NCI-H1930 (cell line): ENCODE measurements at regions not wholly inside any gene's neighbourhood (a gene's known extent, or its start where the extent isn't known, plus 50 kb on each side); places are given as distances from the start of the nearest gene placed in this dataset.
"Not testable (repeated sequence)": the region's sequence is repeated elsewhere in the genome, so short reads cannot be mapped to it uniquely, and the experiment has no call there.

Experiments used
- DNase-seq, 2 experiments: peaks; one replicate each; lab custom pipeline; 2025; lab: John Stamatoyannopoulos, UW

DNA sequence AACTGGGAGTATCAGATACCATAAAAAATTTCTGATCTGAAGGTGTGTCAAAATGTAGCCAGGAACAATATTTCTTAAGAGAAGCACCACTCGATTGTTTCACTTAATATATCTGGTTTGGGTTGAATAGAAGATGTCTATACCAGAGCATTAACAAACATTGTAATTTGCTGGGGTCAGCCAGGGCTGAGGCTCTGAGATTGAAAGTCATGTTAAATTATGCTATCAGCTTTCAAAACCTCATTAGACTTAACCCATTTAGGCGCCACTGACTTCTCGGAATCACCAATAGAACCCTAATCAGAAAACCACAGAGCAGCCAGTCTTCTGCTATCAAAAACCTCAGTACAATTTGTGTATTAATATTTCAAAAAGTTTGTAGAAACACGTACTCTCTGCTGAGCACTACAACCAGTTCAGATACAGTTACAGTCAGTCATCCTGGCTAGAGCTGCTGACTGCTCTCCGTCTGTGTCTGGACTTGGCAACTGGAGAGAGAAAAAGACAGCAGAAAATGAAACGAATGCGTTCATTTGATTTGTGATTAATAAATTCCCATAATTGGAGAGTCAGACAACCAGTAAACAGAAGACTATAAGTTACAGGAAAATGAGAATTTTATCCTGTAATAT, 848.6 kb upstream of the PABPC4L start:
- no peak for DNase-seq

DNA sequence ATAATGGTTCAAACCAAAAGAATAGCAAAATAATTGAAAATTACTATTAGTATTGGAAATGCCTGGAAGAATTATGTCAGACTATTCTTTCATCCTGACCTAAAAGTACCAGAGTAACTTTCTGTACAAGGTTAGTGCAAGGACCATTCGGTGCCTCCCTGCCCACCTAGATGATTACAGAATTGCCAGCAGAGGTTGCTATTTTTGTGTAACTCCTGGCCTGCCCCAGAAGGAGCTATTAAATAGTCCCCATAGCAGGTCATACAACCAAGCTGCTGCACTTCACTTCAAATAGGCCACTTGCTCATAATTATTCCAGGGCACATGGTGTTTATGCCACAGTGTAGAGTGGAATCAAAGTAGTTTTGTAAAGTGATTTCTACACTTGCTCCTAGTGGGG, 831.1 kb upstream of the PABPC4L start:
- no peak for DNase-seq

DNA sequence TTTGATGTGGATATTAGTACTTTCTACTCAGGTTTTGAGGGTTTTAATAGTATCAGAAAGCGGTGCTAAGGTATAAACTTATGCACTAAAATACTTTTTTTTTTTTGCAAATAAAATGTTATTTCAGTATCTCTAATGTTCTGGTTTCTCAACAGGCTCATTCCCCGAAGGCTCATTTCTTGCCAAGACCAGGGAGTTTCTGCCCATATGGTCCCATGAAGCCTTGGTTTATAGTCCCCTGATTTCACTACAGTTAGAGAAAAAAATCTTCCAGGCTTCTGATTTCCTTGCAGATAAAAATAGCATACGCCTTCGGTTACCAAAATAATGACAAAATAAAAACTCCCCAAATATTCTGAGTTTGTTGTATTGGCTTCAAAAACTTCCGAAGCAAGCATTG, 814.2 kb upstream of the PABPC4L start:
- DNase-seq: no peak

DNA sequence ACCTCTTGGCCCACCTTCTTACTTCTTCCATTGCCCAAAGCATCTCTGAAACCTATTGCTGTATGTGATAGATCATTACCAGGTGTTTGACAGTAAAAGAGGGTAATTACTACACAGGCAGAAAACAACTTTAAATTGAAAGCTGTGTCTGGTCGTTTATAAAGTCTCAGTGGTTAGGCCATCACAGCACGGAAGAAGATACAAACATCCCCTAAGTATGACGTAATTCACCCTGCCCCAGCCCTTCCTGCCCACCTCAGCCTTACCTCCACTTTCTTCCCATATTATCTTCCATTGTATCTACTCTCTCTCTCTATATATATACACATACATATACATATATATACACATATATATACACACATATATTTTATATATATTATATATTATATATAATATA, 805.8 kb upstream of the PABPC4L start:
- DNase-seq: no peak

DNA sequence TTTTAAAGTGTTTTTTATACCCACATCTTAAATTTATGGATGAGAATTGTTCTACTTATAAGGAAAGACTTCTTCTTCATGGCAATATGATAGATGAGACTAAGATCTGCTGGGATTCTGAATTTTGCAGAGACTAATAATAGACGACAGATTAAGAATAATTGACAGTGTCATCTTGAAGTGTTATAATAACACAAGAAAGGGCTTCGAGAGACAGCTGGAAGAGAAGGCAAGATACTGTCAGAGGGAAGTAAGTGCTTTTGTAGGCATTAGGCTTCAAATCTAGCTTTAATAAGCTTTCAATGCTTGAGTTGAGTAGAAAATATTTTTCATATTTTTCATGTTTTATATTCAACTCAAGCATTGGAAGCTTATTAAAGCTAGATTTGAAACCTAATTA, 797.6 kb upstream of the PABPC4L start:
- DNase-seq: no peak

DNA sequence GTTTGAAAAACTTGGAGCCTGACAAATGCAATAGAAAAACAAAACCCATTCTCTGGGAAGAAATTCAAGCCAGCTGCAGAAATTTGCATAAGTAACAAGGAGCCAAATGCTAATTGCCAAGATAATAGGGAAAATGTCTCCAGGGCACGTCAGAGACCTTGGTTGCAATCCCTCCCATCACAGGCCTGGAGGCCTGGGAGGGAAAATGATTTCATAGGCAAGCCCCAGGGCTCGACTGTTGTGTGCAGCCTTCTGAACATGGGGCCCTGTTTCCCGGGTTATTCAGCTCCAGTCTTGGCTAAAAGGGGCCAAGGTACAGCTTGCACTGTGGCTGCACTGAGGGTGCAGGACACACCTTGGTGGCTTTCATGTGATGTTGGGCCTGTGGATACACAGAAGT, 760.4 kb upstream of the PABPC4L start:
- DNase-seq: no peak

DNA sequence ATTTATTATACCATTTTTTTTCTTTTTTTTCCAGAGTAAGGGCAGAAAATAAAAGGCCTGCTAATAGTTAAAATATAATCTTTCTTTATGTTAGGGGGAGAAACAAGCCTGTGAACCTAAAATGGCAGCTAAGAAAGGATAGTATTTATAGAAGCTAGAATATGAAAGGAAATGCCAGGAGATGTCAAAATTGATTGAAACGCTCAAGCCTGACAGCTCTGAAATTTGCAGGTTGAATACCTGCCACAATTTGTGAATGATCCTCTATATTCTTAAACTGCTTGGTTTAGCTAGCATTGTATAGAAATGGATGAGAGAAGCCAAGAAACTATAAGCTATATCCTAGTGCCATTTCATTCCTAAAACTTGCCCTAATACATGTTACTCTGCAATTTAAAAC, 757.3 kb upstream of the PABPC4L start:
- no peak for DNase-seq

DNA sequence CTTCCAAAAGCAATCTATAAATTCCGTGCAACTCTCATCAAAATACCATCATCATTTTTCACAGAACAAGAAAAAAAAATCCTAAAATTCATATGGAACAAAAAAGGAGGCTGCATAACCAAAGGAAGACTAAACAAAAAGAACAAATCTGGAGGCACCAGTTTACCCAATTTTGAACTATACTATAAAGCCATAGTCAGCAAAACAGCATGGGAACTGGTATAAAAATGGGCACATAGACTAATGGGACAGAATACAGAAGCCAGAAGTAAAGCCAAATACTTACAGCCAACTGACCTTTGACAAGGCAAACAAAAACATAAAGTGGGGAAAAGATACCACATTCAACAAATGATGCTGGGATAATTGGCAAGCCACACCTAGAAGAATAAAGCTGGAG, 753.5 kb upstream of the PABPC4L start:
- no peak for DNase-seq

DNA sequence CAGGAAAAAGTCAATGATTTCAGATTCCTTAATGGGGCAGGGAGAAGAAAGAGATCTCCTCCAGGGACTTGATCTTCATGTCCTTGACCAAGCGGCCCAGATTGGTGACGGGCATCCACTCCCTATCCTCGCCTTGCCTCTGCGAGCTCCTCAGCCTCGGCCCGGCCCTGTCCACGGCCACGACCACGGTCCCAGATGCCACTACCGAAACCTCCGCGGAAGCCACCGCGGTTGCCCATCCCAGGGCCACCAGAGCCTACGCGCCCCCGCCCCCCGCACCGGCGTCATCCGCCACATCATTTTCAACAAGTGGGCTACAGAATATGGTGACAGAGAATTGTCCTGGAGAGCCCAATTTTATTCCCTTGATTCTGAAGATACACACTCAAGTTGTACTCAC, 751.2 kb upstream of the PABPC4L start:
- no peak for DNase-seq

DNA sequence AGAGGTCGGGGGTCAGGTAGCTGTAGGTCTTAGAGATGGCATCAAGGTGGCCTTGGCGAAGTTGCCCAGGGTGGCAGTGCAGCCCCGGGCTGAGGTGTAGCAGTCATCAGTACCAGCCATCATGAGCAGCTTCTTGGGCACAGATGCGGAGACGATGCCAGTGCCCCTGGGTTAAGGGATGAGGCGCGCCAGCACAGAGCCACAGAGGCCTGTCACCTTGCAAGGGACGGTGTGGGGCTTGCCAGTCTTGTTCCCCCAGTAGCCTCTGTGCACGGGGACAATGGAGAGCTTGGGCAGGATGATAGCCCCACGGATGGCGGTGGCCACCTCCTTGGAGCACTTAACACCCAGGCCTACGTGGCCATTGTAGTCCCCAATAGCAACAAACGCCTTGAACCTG, 750.7 kb upstream of the PABPC4L start:
- no peak for DNase-seq

DNA sequence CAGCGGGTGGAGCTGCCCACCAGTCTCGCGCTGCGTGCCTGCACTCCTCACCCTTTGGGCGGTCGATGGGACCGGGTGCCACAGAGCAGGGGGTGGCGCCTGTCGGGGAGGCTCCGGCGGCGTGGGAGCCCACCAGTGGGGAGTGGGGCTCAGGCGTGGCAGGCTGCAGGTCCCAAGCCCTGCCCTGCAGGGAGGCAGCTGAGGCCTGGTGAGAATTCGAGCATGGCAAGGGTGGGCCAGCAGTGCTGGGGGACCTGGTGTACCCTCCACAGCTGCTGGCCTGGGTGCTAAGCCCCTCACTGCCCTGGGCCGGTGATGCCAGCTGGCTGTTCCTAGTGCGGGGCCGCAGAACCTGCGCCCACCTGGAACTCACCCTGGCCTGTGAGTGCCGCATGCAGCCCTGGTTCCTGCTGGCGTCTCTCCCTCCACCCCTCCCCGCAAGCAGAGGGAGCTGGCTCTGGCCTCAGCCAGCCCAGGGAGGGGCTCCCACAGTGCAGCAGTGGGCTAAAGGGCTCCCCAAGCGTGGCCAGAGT, 746.6 kb upstream of the PABPC4L start:
- DNase-seq: no peak

DNA sequence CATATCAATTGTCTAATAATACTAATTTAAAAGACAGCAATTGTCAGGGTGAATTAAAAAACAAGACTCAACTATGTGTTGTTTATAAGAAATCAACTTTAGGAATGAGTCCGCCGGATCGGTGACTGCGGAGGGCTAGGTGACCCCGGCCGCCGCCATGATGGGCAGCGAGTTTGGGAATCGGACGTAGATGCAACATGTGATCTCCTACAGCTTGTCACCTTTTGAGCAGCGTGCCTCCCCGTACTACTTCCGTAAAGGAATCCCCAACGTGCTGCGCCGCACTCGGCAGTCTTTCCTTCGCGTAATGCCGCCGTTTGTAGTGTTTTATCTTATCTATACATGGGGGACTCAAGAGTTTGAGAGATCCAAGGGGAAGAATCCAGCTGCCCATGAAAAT, 742.5 kb upstream of the PABPC4L start:
- no peak for DNase-seq

DNA sequence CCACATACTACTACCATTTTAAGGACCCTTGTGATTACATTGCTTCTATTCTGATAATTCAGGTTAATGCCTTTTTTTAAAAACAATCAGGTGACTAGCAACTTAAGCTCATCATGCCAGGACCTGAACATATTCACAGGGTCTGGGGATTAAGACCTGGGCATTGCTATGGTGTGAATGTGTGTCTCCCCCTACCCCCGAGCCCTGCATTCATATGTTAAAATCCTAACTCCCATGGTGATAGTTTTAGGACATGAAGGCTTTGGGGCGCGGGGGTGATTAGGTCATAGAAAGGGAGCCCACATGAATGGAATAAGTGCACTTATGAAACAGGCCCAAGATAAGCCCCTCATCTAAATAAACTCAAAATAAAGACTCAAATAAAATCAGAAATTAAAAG, 734.4 kb upstream of the PABPC4L start:
- DNase-seq: no peak

DNA sequence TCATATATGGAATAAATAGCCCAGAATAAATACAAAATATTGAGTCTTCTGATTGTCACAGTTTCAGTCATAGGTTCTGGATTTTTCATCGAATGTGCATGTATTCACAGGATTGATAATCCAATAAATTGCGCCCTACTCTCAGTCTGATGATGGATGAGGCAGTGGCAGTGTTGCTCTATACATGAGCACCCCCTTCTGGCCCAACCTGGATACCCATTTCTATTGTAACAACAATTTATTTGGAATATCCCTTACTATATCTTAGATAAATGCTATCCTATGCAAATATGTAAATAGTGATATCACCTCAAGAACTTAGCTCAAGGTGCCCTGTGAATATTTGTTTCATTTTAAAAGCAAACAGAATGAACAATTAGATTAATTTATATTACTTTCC, 733.7 kb upstream of the PABPC4L start:
- no peak for DNase-seq

DNA sequence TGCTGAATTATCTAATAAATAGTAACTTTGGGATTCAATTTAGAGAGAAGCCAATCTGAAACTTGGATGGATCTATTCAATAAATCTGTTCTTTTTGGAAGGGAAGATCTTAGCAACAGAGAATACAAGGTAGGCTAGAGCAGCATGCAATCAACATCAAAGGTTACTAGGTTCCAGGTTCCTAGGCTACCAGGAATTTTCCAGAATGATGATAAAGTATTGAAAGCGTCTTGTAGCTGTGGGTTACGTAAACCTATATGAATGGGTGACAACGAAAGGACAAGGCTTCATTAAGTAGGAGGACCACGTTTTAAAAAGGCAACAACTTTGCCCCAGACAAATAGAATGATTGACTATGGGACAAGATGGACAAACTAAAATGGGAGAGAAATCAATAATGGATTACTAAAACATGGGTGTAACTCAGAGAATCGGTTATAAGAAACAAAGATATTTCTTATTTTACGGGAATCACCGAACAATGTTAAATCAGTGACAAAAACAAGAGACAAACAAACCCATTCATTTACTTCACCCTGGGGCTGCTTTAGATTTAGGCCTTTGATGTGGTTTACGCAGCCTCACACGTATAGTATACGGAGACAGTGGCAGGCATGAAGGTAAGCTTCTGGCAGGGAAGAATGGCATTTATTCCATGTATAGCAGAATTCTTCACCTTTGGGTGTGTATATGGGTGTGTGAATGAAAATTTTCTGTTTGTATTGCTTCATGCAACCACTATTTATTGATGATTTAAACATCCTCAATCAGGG, 732.6 kb upstream of the PABPC4L start:
- no peak for DNase-seq

DNA sequence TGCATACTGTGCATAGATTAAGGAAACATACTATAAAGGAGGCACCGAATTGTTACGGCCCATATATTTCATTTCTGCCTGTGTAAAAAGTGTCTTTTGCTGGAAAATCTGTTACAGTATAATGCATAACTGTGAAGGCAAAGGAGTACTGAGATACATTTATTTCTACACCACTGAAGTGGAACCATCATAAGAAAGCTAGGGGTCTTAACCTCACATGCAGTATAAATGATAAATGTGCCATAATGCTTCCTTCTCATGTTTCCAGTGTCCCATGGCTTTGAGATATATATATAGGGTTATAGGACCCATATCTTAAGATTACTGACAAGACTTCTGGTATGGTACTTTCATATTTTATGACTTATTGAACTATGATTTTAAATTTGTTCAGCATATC, 713.8 kb upstream of the PABPC4L start:
- DNase-seq: no peak

DNA sequence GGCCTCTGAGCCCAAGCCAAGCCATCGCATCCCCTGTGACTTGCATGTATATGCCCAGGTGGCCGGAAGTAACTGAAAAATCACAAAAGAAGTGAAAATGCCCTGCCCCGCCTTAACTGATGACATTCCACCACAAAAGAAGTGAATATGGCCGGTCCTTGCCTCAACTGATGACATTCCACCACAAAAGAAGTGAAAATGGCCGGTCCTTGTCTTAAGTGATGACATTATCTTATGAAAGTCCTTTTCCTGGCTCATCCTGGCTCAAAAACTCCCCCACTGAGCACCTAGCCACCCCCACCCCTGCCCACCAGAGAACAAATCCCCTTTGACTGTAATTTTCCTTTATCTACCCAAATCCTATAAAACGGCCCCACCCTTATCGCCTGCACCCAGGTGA, 712.7 kb upstream of the PABPC4L start:
- DNase-seq: not testable (repeated sequence)

DNA sequence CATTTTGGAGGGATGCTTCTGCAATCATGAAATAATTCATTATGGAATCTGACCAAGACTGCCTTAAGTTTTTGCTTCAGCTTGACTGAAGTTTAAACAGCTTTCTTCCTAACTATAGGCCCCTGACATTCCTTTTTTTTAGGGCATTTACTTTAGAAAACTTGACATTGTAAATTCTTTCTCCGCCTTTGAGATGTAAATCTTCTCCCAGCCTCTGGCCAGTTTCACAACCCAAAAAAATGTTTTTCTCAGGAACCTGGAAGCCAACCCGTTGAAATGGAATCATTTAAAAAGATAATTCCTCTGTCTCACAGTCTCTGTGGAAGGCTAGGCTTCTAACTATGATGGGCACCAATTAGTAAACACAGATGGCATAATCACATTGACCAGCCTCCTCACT, 710.4 kb upstream of the PABPC4L start:
- no peak for DNase-seq

DNA sequence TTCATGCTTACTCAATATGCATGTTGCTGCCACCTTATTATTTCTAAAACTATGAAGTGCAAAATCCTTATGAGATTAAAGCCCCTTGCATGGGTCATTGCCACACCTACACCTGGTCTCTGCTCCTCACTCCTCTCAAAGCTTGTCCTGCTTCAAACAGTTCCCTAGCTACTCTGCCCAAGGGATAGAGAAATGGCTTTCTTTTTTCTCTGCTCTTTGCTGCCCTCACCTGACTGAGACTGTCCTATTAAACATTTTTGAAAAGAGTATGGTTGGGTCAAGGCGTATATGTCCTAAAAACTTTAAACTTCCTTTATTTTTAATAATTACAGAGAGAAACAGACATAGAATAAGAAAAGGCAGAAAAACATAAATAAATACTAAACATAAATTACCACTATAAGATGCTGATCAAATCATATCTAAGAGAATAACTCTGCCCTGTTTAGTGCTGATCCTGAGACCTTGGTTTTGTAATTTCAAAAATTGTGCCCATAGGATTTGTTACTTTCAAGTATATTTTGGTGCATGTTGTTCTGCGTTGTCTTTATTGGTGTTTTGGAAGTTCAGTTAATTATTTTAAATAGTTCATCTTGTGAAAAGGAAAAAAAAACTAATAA, 704.9 kb upstream of the PABPC4L start:
- DNase-seq: no peak

DNA sequence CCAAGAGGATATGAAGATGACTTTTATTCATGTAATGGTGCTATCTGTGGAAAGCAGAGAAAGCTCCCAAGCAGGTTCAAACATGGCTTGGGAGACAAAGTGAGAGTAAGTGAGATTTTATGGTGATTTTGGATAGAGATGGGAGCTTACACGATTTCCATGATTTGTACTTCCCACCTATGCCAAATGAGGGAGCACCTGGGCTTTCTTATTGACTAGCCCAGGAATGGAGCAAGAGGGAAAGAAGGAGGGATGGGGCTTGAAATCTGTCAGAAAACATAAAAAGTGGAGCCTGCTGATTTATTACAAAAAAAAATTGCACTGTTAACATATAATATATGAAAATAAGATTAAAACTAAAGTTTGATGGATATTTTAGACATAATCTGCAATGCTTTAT, 703.5 kb upstream of the PABPC4L start:
- DNase-seq: no peak

DNA sequence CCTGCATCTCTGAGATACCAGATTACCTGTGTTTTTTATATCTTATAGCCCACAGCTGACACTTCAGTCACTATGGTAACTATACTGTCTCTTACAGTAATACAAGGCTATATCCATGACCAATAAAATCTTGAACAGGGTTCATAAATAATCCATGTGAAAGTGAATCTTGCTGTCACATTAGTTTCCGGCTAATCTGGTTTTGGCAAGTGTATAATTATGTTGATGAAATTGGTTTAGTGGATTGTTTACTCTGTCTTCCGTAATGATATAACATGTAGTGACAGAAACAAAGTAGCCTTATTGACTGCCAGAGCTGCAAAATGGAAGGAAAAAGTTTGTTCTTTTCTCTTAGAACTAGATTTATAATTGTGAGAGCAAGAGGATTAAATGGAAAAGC, 686.6 kb upstream of the PABPC4L start:
- DNase-seq: no peak

DNA sequence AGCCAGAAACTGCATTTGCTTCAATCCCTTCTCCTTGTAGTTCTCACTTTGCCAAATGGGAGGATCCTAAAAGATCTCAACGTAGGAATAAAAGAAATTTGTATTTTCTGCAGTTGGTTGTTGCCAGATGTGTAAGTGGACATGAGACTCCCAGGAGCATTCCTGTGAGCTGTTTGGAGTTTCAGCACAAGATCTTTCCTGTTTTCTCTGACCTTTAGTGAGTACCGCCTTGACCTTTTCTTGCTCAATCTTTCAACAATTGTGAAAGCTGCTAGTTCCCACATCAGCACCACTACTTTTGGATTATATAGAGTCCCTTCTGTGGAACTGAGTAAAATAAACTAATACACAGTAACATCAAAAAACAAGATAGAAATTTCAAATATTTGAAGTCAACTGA, 683.8 kb upstream of the PABPC4L start:
- DNase-seq: no peak

DNA sequence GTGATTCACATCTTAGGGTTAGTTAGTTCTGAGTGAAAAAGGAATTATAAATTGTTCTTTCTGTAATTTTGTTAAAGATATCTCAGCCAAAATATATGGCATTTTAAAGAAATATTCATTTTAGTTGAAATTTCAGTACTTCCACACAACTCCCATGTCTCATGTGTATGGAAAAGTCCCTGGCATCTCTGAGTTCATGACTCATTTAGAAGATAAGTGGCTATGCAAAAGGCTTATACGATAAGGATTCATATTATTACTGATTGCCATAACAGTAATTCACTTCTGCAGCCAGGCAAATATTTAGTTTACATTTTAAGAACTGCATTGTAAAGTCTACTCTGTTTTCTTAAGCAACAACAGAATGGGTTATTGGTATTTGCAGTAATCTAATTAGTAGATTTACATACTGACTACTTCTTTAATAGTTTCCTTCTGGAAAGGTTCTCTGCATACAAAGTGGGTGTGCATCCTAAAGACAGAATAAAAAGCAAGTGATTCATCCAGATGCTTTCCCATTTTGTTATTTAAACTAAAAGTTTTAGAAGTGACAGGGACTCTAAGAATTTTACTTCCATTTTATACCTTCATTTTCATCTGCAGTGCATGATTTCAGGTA, 682.4 kb upstream of the PABPC4L start:
- DNase-seq: no peak
